Trophoblast cell (in vitro differentiated cells and primary cell): ENCODE measurements at regions not wholly inside any gene's neighbourhood (a gene's known extent, or its start where the extent isn't known, plus 50 kb on each side); places are given as distances from the start of the nearest gene placed in this dataset.

ENCODE experiments used
- DNase-seq, 2 donors: peaks; one replicate each; pipeline ENCODE4 v3.0.0-alpha.2; 2016
- H2AFZ ChIP-seq: 2 replicates; pipeline ENCODE4 v1.6.1; 2013; ENCODE audit warnings: low read length, moderate library complexity, mild to moderate bottlenecking; ENCODE audit not compliant: insufficient read depth, poor library complexity
- H2AK5ac ChIP-seq: 2 replicates; pipeline ENCODE4 v1.6.1; 2013; ENCODE audit warnings: mild to moderate bottlenecking, low read length
- H2BK120ac ChIP-seq: 2 replicates; pipeline ENCODE4 v1.6.1; 2013; ENCODE audit warnings: low read length, mild to moderate bottlenecking, moderate library complexity; ENCODE audit not compliant: insufficient read depth, poor library complexity
- H2BK12ac ChIP-seq: 2 replicates; pipeline ENCODE4 v1.6.1; 2013; ENCODE audit warnings: mild to moderate bottlenecking, low read length, moderate library complexity
- H2BK5ac ChIP-seq: 2 replicates; pipeline ENCODE4 v1.6.1; 2013; ENCODE audit warnings: low read length, low read depth, moderate library complexity, mild to moderate bottlenecking; ENCODE audit not compliant: poor library complexity
- H3K14ac ChIP-seq: 2 replicates; pipeline ENCODE4 v1.6.1; 2013; ENCODE audit warnings: mild to moderate bottlenecking, low read length
- H3K18ac ChIP-seq: 2 replicates; pipeline ENCODE4 v1.6.1; 2013; ENCODE audit warnings: mild to moderate bottlenecking, low read length
- H3K23ac ChIP-seq: 2 replicates; pipeline ENCODE4 v1.6.1; 2013; ENCODE audit warnings: low read length
- H3K27ac ChIP-seq: 2 replicates; pipeline ENCODE4 v1.5.1; 2013; ENCODE audit warnings: low read depth, mild to moderate bottlenecking, inconsistent platforms, low read length, moderate library complexity
- H3K27me3 ChIP-seq: 2 replicates; pipeline ENCODE4 v1.6.1; 2013; ENCODE audit warnings: inconsistent platforms, mild to moderate bottlenecking, low read length, moderate library complexity; ENCODE audit not compliant: insufficient read depth
- H3K36me3 ChIP-seq, 2 experiments: 1 replicate in 1 of 2; 2 replicates in 1 of 2; pipeline ENCODE4 v1.6.1; 2013; ENCODE audit warnings: low read length in 2 of 2, mild to moderate bottlenecking in 2 of 2, moderate library complexity in 1 of 2; ENCODE audit not compliant: insufficient read depth in 2 of 2, control insufficient read depth in 1 of 2
- H3K4ac ChIP-seq: 2 replicates; pipeline ENCODE4 v1.6.1; 2013; ENCODE audit warnings: low read depth, mild to moderate bottlenecking, low read length, moderate library complexity
- H3K4me1 ChIP-seq, 2 experiments: 1 replicate in 1 of 2; 2 replicates in 1 of 2; pipeline ENCODE4 v1.6.1; 2013; ENCODE audit warnings: low read length in 2 of 2, mild to moderate bottlenecking in 2 of 2, moderate library complexity in 1 of 2; ENCODE audit not compliant: insufficient read depth in 2 of 2, control insufficient read depth in 1 of 2
- H3K4me2 ChIP-seq: 2 replicates; pipeline ENCODE4 v1.6.1; 2013; ENCODE audit warnings: inconsistent platforms, mild to moderate bottlenecking, low read length, moderate library complexity
- H3K4me3 ChIP-seq: 2 replicates; pipeline ENCODE4 v1.5.1; 2013; ENCODE audit warnings: mild to moderate bottlenecking, low read depth, low read length, inconsistent platforms
- H3K79me1 ChIP-seq: one replicate; pipeline ENCODE4 v1.6.1; 2013; ENCODE audit warnings: low read length
- H3K79me2 ChIP-seq: 2 replicates; pipeline ENCODE4 v1.6.1; 2013; ENCODE audit warnings: low read length, mild to moderate bottlenecking; ENCODE audit not compliant: control insufficient read depth, insufficient read depth, poor library complexity
- H3K9ac ChIP-seq: 2 replicates; pipeline ENCODE4 v1.6.1; 2013; ENCODE audit warnings: mild to moderate bottlenecking, low read length
- H3K9me3 ChIP-seq: 2 replicates; pipeline ENCODE4 v1.6.1; 2013; ENCODE audit warnings: low read depth, mild to moderate bottlenecking, control low read depth, inconsistent platforms, low read length; ENCODE audit not compliant: insufficient read depth
- H4K12ac ChIP-seq: 2 replicates; pipeline ENCODE4 v1.6.1; 2013; ENCODE audit warnings: low read depth, mild to moderate bottlenecking, low read length, moderate library complexity
- H4K8ac ChIP-seq: 2 replicates; pipeline ENCODE4 v1.6.1; 2013; ENCODE audit warnings: low read depth, mild to moderate bottlenecking, low read length, moderate library complexity
- H4K91ac ChIP-seq: one replicate; pipeline ENCODE4 v1.6.1; 2013; ENCODE audit warnings: low read depth, mild to moderate bottlenecking, low read length, moderate library complexity
- WGBS: extraction: QIAGEN DNeasy Blood & Tissue Kit; methylation state at CpG from one replicate; pipeline ENCODE4 v1.1.7; 2013; ENCODE audit warnings: missing lambda C conversion rate; ENCODE audit not compliant: insufficient read length, insufficient coverage; ENCODE audit errors: extremely low coverage; 5-methylcytosine and 5-hydroxymethylcytosine counted together

DNA sequence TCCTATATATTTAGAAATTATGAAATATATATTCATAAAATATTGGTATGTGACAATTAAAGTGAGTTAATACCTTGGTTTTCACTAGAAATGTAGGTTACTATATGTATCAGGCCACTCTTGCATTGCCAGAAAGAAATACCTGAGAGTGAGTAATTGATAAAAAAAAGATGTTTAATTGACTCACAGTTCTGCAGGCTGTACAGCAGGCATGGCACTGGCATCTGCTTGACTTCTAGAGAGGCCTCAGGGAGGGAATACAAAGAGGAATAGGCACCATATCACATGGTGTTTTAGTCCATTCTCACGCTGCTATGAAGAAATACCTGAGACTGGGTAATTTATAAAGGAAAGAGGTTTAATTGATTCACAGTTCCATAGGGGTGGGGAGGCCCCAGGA, 1560.6 kb downstream of the STIM2 start:
- no peak for DNase-seq
- Histone ChIP-seq H2AK5ac (no peak overlapping the region), H3K14ac (no peak overlapping the region), H2BK12ac (no peak overlapping the region), H3K79me1 (no peaks in the 10 kb centered on the region), H4K8ac (no peak overlapping the region), H3K79me2 (no peaks in the 10 kb centered on the region), H3K4ac (no peak overlapping the region), H2BK120ac (peak overlapping the region; percentile 17), H3K18ac (no peak overlapping the region), H3K4me1 (no peaks in the 10 kb centered on the region), H4K12ac (no peak overlapping the region), H3K27me3 (no peaks in the 10 kb centered on the region), H3K27ac (no peak overlapping the region), H3K9me3 (no peaks in the 10 kb centered on the region), H2AFZ (no peak overlapping the region), H3K23ac (no peak overlapping the region), H3K9ac (no peak overlapping the region), H4K91ac (no peak overlapping the region), H2BK5ac (no peak overlapping the region), H3K36me3 (no peaks in the 10 kb centered on the region), H3K4me2 (no peak overlapping the region), H3K4me3 (no peak overlapping the region)
- no CpG with 5 or more reads among the region's 1 CpG for WGBS

DNA sequence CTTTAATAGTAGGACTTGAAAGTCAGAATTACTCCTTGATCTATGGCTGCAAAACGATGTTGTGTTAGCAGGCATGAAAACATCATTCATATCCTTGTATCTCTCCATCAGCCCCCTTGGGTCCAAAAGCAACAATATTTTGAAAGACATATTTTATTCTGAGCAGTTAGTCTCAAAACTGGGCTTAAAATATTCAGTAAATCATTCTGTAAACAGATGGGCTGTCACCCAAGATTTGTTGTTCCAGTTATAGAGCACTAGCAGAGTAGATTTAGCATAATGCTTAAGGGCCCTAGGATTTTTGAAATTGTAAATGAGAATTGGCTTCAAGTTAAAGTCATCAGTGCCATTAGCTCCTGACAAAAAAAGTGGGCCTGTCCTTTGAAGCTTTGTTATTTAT, 1565.6 kb downstream of the STIM2 start:
- Histone ChIP-seq H3K79me1 (no peaks in the 10 kb centered on the region), H3K4me2 (no peak overlapping the region), H3K27ac (no peak overlapping the region), H3K9ac (no peak overlapping the region), H3K27me3 (no peaks in the 10 kb centered on the region), H4K8ac (no peak overlapping the region), H3K9me3 (no peaks in the 10 kb centered on the region), H3K18ac (no peak overlapping the region), H4K91ac (no peak overlapping the region), H3K4me3 (no peak overlapping the region), H3K36me3 (no peaks in the 10 kb centered on the region), H3K4ac (no peak overlapping the region), H4K12ac (no peak overlapping the region), H2AK5ac (no peak overlapping the region), H2BK120ac (no peak overlapping the region), H2AFZ (no peak overlapping the region), H3K79me2 (no peaks in the 10 kb centered on the region), H3K14ac (no peak overlapping the region), H3K23ac (no peak overlapping the region), H2BK12ac (no peak overlapping the region), H3K4me1 (no peaks in the 10 kb centered on the region), H2BK5ac (no peak overlapping the region)
- DNase-seq: no peak
- WGBS: no CpG with 5 or more reads among the region's 1 CpG

DNA sequence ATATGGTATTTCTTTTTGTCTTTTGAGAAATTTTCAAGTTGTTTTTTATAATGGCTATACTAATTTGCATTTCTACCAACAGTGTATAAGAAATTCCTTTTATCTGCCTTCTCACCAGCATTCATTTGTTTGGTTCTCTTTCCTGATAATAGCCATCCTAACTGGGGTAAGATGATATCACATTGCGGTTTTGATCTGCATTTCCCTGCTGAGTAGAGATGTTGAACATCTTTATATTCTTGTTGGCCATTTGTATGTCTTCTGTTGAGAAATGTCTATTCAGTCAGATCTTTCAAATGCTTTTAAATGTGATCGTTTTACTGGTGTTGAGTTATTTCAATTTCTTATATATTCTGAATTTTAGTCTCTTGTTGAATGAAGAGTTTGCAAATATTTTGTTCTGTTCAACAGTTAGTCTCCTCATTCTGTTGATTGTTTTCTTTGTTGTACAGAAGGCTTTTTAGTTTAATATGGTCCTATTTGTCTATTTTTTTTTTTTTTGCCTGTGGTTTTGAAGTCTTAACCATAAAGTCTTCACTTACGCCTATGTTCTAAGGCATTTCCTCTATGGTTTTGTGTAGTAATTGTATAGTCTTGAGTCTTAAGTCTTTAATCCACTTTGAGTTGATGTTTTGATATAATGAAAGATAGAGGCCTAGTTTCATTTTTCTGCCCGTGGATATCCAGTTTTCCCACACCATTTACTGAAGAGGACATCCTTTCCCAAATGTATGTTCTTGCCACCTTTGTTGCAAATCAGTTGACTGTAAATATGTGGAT, 1566.9 kb downstream of the STIM2 start:
- Histone ChIP-seq H2AFZ (no peak overlapping the region), H3K9ac (no peak overlapping the region), H2BK5ac (no peak overlapping the region), H3K4ac (no peak overlapping the region), H4K91ac (no peak overlapping the region), H3K79me1 (no peaks in the 10 kb centered on the region), H4K8ac (no peak overlapping the region), H3K4me1 (no peaks in the 10 kb centered on the region), H2AK5ac (no peak overlapping the region), H3K4me2 (no peak overlapping the region), H4K12ac (no peak overlapping the region), H2BK12ac (no peak overlapping the region), H3K9me3 (no peaks in the 10 kb centered on the region), H3K14ac (no peak overlapping the region), H2BK120ac (no peak overlapping the region), H3K18ac (no peak overlapping the region), H3K4me3 (no peak overlapping the region), H3K79me2 (no peaks in the 10 kb centered on the region), H3K27me3 (no peaks in the 10 kb centered on the region), H3K23ac (no peak overlapping the region), H3K27ac (no peak overlapping the region), H3K36me3 (no peaks in the 10 kb centered on the region)
- no peak for DNase-seq
- no CpG with 5 or more reads among the region's 4 CpGs for WGBS

DNA sequence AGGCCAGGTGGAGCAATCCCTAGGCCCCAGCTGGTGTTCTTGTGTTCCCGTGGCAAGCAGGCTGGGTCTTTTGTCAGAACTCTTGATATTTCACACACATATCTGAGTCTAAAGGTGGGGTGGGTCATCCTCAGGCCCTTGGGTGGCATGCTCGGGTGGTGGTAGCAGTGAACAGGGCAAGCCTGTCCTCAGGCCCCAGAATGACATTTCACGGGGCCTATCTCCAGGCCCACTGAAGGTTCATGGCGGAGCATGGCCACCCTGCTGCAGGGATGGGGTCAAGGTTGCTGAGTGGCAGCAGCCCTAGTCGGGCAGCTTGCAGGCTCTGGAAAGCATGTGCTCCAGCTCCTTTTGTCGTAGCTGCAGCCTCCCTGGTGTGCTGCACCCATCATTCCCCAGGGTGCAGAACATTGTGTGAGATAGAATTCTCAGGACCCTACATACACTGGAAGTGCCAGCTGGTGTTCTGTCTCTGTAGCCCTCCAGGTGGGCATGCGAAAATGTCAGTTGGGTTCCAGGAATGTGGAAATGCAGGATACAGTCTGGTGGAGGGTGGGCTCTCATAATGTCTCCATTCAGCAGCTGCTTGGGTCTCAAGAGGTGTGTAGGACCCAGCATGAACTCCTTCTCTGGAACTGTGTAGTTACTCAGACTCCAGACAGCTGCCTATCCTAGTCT, 1571.8 kb downstream of the STIM2 start:
- H3K4me3 ChIP-seq: no peak overlapping the region
- no peaks in the 10 kb centered on the region for H3K79me2 ChIP-seq
- H3K9ac ChIP-seq: no peak overlapping the region
- no peak overlapping the region for H4K8ac ChIP-seq
- H3K36me3 ChIP-seq: no peaks in the 10 kb centered on the region
- H3K4me2 ChIP-seq: no peak overlapping the region
- no peak overlapping the region for H3K14ac ChIP-seq
- no CpG with 5 or more reads among the region's 7 CpGs for WGBS
- no peak overlapping the region for H3K4ac ChIP-seq
- H4K91ac ChIP-seq: no peak overlapping the region
- no peak overlapping the region for H3K27ac ChIP-seq
- no peak for DNase-seq
- H3K18ac ChIP-seq: no peak overlapping the region
- H2BK5ac ChIP-seq: no peak overlapping the region
- no peaks in the 10 kb centered on the region for H3K9me3 ChIP-seq
- no peak overlapping the region for H3K23ac ChIP-seq
- H2BK120ac ChIP-seq: no peak overlapping the region
- no peak overlapping the region for H2AK5ac ChIP-seq
- H4K12ac ChIP-seq: no peak overlapping the region
- H2BK12ac ChIP-seq: no peak overlapping the region
- H3K27me3 ChIP-seq: no peaks in the 10 kb centered on the region
- no peaks in the 10 kb centered on the region for H3K79me1 ChIP-seq
- H3K4me1 ChIP-seq: peaks cover 2% of the 10 kb centered on the region in 2 experiments
- no peak overlapping the region for H2AFZ ChIP-seq
